K562 (cell line): ENCODE measurements at regions not wholly inside any gene's neighbourhood (a gene's known extent, or its start where the extent isn't known, plus 50 kb on each side); places are given as distances from the start of the nearest gene placed in this dataset.
A peak's percentile ranks its signal among the peaks of the same experiment; 100 is the strongest.

Source experiments
- ATAC-seq: fragments of 200-7000 bp; cut with Tn5 transposase; 3 replicates; pipeline ENCODE4 v1.9.1; 2020; ENCODE audit warnings: moderate library complexity
- BruUV-seq: library from RNA; stranded (reverse); fragments of 400-500 nt; replicated peaks from 2 replicates; lab custom pipeline; 2021; lab: Mats Ljungman, UMichigan
- CTCF ChIA-PET: fragments of 300-600 bp; formaldehyde crosslinking; extraction: SDS; loops from one replicate; lab custom pipeline; 2021; ENCODE audit warnings: low intra/inter-chr PET ratio; lab: Yijun Ruan, JAX
- POLR2A ChIA-PET: fragments of 300-600, 350-650 bp; sonication (Branson Sonifier 250); formaldehyde crosslinking; extraction: SDS; loops from one replicate; lab custom pipeline; 2021; ENCODE audit warnings: antibody characterized with exemption, inconsistent platforms; lab: Yijun Ruan, JAX
- DNase-seq, 4 experiments: peaks; one replicate each; pipeline versions ENCODE4 v3.0.0 to v3.0.0-alpha.2; 2011 to 2018; ENCODE audit warnings: low spot score in 3 of 4, mixed read lengths in 3 of 4; ENCODE audit errors: extremely low read depth in 1 of 4
- FAIRE-seq: peaks from 2 replicates; lab custom pipeline; 2011; peaks lifted over from hg19 to GRCh38; lab: Jason Lieb, UNC
- H2AFZ ChIP-seq: 2 replicates; pipeline ENCODE4 v1.6.0; 2011; ENCODE audit warnings: low read depth, low read length, control low read depth, inconsistent platforms
- H3K27ac ChIP-seq: fragments of 200-600 bp; 3 replicates; pipeline ENCODE4 v1.8.0; 2011; ENCODE audit warnings: low read depth, mild to moderate bottlenecking, control low read depth, inconsistent platforms, low read length, moderate library complexity, mixed read lengths; ENCODE audit errors: extremely low read depth
- H3K27me3 ChIP-seq, 2 experiments: fragments of 300-600 bp in 1 of 2; 2 replicates in 1 of 2; 3 replicates in 1 of 2; pipeline versions ENCODE4 v1.6.0 to v1.8.0; 2011; ENCODE audit warnings: inconsistent platforms in 2 of 2, low read length in 2 of 2, mild to moderate bottlenecking in 1 of 2, mixed read lengths in 1 of 2, moderate library complexity in 1 of 2; ENCODE audit not compliant: control insufficient read depth in 2 of 2, insufficient read depth in 2 of 2
- H3K36me3 ChIP-seq: fragments of 300-600 bp; 3 replicates; pipeline ENCODE4 v1.8.0; 2011; ENCODE audit warnings: mild to moderate bottlenecking, low read length, inconsistent platforms; ENCODE audit not compliant: control insufficient read depth, insufficient read depth
- H3K4me1 ChIP-seq, 2 experiments: fragments of 200-600 bp in 1 of 2; replicated peaks in 1 of 2; 2 replicates in 1 of 2; 3 replicates in 1 of 2; pipeline versions ENCODE4 v1.5.1 to v1.8.0; 2011; ENCODE audit warnings: inconsistent platforms in 2 of 2, low read length in 2 of 2, mild to moderate bottlenecking in 1 of 2, mixed read lengths in 1 of 2, moderate library complexity in 1 of 2; ENCODE audit not compliant: control insufficient read depth in 2 of 2, insufficient read depth in 2 of 2
- H3K4me2 ChIP-seq: 2 replicates; pipeline ENCODE4 v1.6.1; 2011; ENCODE audit warnings: low read length, control low read depth, inconsistent platforms, mixed read lengths; ENCODE audit not compliant: insufficient read depth
- H3K4me3 ChIP-seq: fragments of 200-600 bp; sonication (generic), shearing (Covaris generic); 2 replicates; pipeline ENCODE4 v1.5.1; 2016; ENCODE audit warnings: control low read depth, inconsistent platforms
- H3K79me2 ChIP-seq: fragments of 200-600 bp; 3 replicates; pipeline ENCODE4 v1.8.0; 2011; ENCODE audit warnings: low read length, inconsistent platforms; ENCODE audit not compliant: control insufficient read depth, insufficient read depth
- H3K9ac ChIP-seq, 2 experiments: 2 replicates each; pipeline versions ENCODE4 v1.6.0 to v1.6.1; 2011; ENCODE audit warnings: low read depth in 2 of 2, low read length in 2 of 2, control low read depth in 1 of 2, inconsistent platforms in 1 of 2, mild to moderate bottlenecking in 1 of 2, mixed read lengths in 1 of 2; ENCODE audit not compliant: insufficient read depth in 1 of 2
- H3K9me1 ChIP-seq: one replicate; pipeline ENCODE4 v1.6.0; 2011; ENCODE audit warnings: inconsistent platforms, mild to moderate bottlenecking, low read length, moderate library complexity; ENCODE audit not compliant: control insufficient read depth, insufficient read depth
- H3K9me3 ChIP-seq: replicated peaks from 2 replicates; pipeline ENCODE4 v1.5.1; 2011; ENCODE audit warnings: low read depth, low read length, inconsistent platforms; ENCODE audit not compliant: control insufficient read depth, insufficient read depth
- H4K20me1 ChIP-seq: replicated peaks from 2 replicates; pipeline ENCODE4 v1.6.1; 2011; ENCODE audit warnings: low read length, inconsistent platforms, mixed read lengths; ENCODE audit not compliant: control insufficient read depth, insufficient read depth
- HDGF ChIP-seq: fragments of 450-650 bp; IDR thresholded peaks from 2 replicates; pipeline ENCODE4 v1.6.1; 2016
- MEF2D ChIP-seq: conservative IDR thresholded peaks from 2 replicates; pipeline ENCODE4 v1.6.1; 2016; ENCODE audit warnings: low read depth, missing genetic modification characterization, missing compliant biosample characterization
- NFIC ChIP-seq: fragments of 450-650 bp; IDR thresholded peaks from 2 replicates; pipeline ENCODE4 v1.6.1; 2017; ENCODE audit warnings: mild to moderate bottlenecking, inconsistent platforms
- PRDM10 ChIP-seq: fragments of 450-650 bp; IDR thresholded peaks from 2 replicates; pipeline ENCODE4 v1.6.1; 2018; ENCODE audit not compliant: partially characterized antibody
- PRMT5 ChIP-seq: sonication (generic); formaldehyde crosslinking; IDR thresholded peaks from 2 replicates; pipeline ENCODE4 v1.5.0; 2020; ENCODE audit warnings: missing genetic modification reagents
- RCOR1 ChIP-seq, 2 experiments: IDR thresholded peaks; 2 replicates each; pipeline ENCODE4 v1.6.1; 2012; ENCODE audit warnings: low read depth in 2 of 2, low read length in 2 of 2, borderline replicate concordance in 1 of 2, improper control_type of control experiment in 1 of 2
- SOX6 ChIP-seq: fragments of 450-650 bp; IDR thresholded peaks from 2 replicates; pipeline ENCODE4 v1.6.1; 2014; ENCODE audit warnings: mild to moderate bottlenecking
- SPI1 ChIP-seq: IDR thresholded peaks from 2 replicates; pipeline ENCODE4 v1.6.1; 2011; ENCODE audit warnings: low read depth, low read length, control low read depth, borderline replicate concordance
- TRIM28 ChIP-seq: fragments of 450-650 bp; IDR thresholded peaks from 2 replicates; pipeline ENCODE4 v1.6.1; 2017
- ZKSCAN8 ChIP-seq: fragments of 200-800 bp; sonication (Bioruptor generic); IDR thresholded peaks from 2 replicates; pipeline ENCODE4 v1.6.1; 2016; ENCODE audit warnings: missing genetic modification characterization, missing compliant biosample characterization
- WGBS: fragments of 100-300 bp; shearing (Covaris generic); methylation state at CpG from one replicate; pipeline ENCODE4 v1.1.6; 2016; ENCODE audit warnings: low coverage, mixed read lengths; ENCODE audit not compliant: insufficient coverage; ENCODE audit errors: missing lambda C conversion rate; 5-methylcytosine and 5-hydroxymethylcytosine counted together
- in situ Hi-C: fragments of 300-500 bp; cut with MboI; formaldehyde crosslinking; loops from 4 replicates; pipeline ENCODE4 v1.15.0; 2018; ENCODE audit warnings: inconsistent platforms, mixed read lengths
- intact Hi-C: fragments of 100-400 bp; cut with micrococcal nuclease; formaldehyde crosslinking; loops from 2 replicates; pipeline ENCODE4 v1.14.2; 2022

GRCh38 chr6:142562865-142563264, 261.1 kb downstream of the ADGRG6 start:
- in situ Hi-C loops, result no loop called here
- FAIRE-seq, result no peak

DNA sequence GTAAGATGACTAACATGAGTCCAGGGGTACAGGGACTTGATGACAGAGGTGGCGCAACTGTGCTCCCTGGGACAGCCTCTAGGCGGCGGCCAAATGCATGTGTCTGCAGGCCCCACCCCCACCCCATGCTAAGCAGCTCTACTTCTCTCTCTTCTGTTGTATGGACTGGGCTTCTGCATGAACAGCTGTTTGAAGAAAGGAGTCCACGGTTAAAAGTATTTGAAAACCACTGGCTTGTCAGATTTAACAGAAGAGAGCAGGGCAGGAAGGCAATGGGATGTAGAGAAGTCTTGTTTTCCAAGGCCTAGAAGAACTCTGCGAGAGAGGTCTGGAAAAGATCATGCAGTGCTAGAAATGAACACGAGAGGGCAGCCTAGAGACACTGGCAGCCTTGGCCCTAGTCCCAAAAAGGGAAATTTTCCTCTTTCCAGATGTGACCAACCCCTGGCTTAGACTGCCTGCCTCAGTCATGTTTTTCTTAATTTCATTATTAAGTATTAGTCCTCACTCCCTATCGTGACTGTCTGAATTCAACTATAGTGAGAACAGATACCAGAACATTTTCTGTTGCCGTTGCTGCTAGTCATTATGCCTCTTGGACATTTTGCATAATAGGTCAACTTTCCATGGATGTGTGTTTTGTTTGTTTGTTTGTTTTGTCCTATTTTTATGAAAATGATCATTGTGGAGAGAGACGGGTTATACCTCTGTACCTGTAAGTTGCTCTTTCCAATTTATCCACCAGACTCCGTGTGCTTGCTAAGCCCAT, 265.0 kb downstream of the ADGRG6 start:
- H3K27me3 ChIP-seq, result no peaks in the 10 kb centered on the region
- DNase-seq (peak; percentile 74 to 82 (median 77)), FAIRE-seq (peak; percentile 91), ATAC-seq (peak; percentile 97)
- WGBS, result 4% methylated on average over 10 of the region's 10 CpGs
- ChIA-PET POLR2A (interaction anchor here (0.6 kb wide), 1 partner anchor 9 kb away, joined by 3 read pairs; no protein-coding TSS in a partner anchor), CTCF (interaction anchor here (0.7 to 1.3 kb wide), 3 partner anchors 19 to 860 kb away, joined by 3 to 5 read pairs (median 3); no protein-coding TSS in a partner anchor)
- H2AFZ ChIP-seq, result peak overlapping the region; percentile 49; the same call in 1 of the 2 replicates
- H3K9me3 ChIP-seq, result no peaks in the 10 kb centered on the region
- no peaks in the 10 kb centered on the region for H3K9me1 ChIP-seq
- H4K20me1 ChIP-seq, result no peaks in the 10 kb centered on the region
- H3K4me3 ChIP-seq, result no peak overlapping the region
- no peak overlapping the region for H3K4me2 ChIP-seq
- H3K9ac ChIP-seq, result no peak overlapping the region
- in situ Hi-C loops (no loop called here), intact Hi-C loops (loop anchor here (1.0 to 5.0 kb wide), 2 partner anchors 410 to 860 kb away; no protein-coding TSS in a partner anchor)
- no TSS peak for BruUV-seq
- no peaks in the 10 kb centered on the region for H3K79me2 ChIP-seq
- no peaks in the 10 kb centered on the region for H3K4me1 ChIP-seq
- no peak overlapping the region for H3K27ac ChIP-seq
- no peaks in the 10 kb centered on the region for H3K36me3 ChIP-seq
- TF ChIP-seq HDGF (no peak), PRMT5 (CRISPR knock-in tag) (no peak), NFIC (peak; percentile 86), TRIM28 (no peak), MEF2D (no peak), RCOR1 (IDR thresholded peaks at IDR 0.05; ENCODE audit: borderline replicate concordance in 1 of 2, low read depth in 2 of 2, low read length in 2 of 2) (no peak), ZKSCAN8 (CRISPR knock-in tag) (no peak), PRDM10 (no peak)

More at GRCh38 chr6:142562865-142563264, 261.1 kb downstream of the ADGRG6 start:
- Histone ChIP-seq H3K79me2 (no peaks in the 10 kb centered on the region), H3K4me3 (no peak overlapping the region), H3K9me3 (no peaks in the 10 kb centered on the region), H3K27me3 (no peaks in the 10 kb centered on the region), H4K20me1 (no peaks in the 10 kb centered on the region), H3K4me1 (no peaks in the 10 kb centered on the region), H2AFZ (no peak overlapping the region), H3K4me2 (no peak overlapping the region), H3K27ac (no peak overlapping the region), H3K36me3 (no peaks in the 10 kb centered on the region), H3K9ac (no peak overlapping the region), H3K9me1 (no peaks in the 10 kb centered on the region)
- intact Hi-C loops, result no loop called here
- no peak for DNase-seq
- WGBS, result 2% methylated on average over 4 of the region's 4 CpGs
- no TSS peak for BruUV-seq
- POLR2A ChIA-PET, result no interaction called here
- TF ChIP-seq SPI1 (peak; percentile 82), SOX6 (no peak)
- no peak for ATAC-seq
- CTCF ChIA-PET, result no interaction called here
